GM19239 (cell line): ENCODE measurements at regions not wholly inside any gene's neighbourhood (a gene's known extent, or its start where the extent isn't known, plus 50 kb on each side); places are given as distances from the start of the nearest gene placed in this dataset.
"Not testable (repeated sequence)": the region's sequence is repeated elsewhere in the genome, so short reads cannot be mapped to it uniquely, and the experiment has no call there.

Experiments used
- DNase-seq: peaks from one replicate; pipeline ENCODE4 v3.0.0; 2011; ENCODE audit warnings: low spot score; ENCODE audit not compliant: insufficient read length
- FAIRE-seq: peaks from 2 replicates; lab custom pipeline; 2011; peaks lifted over from hg19 to GRCh38; lab: Jason Lieb, UNC

- FAIRE-seq (no peak), DNase-seq (no peak)
These were observed 131.4 kb upstream of the C11orf58 start for GRCh38 chr11:16606784-16607674.

GRCh38 chr11:16605894-16606783, 132.3 kb upstream of the C11orf58 start:
- DNase-seq (peak; percentile 87), FAIRE-seq (peak; percentile 86)

- FAIRE-seq, result no peak
These were observed 133.0 kb upstream of the C11orf58 start for GRCh38 chr11:16605389-16605893.

DNA sequence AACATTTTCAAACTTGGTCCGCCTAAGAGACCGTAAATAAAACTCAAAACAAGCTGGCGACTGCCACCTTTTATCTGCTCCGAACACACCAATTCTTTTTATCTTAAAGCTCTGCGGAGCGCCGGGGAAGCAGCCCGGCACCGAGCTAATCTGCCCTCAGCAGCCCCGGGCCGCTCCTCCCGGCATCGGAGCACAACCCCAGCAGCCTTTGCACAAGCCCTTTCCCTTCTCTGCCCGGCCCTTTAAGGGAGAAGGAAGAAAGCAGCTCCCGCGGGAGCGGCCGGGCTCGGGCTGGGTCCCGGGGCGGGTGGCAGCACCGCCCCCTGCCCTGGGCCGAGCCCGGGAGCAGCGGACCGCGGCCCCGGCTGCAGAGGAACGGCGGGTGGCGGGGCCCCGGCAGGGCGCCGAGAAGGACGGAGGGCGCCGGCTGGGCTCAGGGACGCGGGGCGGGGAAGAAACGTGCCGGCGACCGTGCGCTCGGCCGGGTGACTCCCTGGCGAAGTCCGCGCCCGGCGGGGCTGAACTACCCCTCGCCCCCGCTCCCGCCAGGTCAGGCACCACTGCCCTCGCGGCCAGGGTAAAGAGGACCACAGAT, 133.6 kb upstream of the C11orf58 start:
- DNase-seq (no peak), FAIRE-seq (no peak)

More at GRCh38 chr11:16605389-16605893, 133.0 kb upstream of the C11orf58 start:
- no peak for DNase-seq

DNA sequence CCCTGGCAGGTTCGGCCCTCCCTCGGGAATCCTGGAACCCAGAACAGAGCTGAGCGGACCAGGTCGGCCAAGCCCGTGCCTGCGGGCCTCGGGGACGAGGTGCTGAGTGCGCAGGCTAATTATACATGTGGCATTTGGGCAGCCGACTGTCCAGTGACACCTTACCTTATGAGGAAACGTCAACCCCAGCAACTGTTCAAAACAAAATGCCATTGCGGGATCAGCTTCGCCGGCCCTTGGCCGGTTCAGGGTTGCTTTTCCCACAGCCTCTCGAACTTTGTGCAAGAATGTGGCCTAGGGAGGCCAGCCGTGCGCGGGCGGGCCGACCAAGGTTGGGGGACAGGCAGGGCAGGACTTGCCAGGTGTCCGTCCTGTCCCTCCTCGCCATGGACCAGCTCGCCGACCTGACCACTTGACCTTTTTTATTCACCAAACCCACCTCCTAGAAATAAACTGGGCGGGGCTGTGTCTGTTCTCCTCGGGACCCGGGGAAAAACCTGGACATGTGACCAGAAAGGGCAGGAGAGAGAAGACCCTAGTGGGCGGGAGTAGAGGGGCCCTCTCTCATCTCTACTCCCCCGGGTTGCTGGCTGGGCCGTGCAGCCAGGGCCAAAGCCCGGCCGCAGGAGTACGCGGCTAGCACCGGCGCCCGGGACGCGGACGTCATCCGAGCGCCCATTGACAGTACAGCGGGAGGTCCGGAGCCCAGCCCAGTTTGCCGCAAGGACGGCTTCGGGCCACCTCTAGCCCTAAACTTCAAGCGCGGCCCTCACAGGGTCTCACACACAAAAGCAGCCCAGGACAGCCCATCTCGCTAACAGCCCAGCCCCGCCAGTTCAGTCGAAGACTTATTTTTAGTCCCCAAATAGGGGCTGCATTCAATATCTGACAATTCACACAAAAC, 134.3 kb upstream of the C11orf58 start:
- no peak for FAIRE-seq
- no peak for DNase-seq

DNA sequence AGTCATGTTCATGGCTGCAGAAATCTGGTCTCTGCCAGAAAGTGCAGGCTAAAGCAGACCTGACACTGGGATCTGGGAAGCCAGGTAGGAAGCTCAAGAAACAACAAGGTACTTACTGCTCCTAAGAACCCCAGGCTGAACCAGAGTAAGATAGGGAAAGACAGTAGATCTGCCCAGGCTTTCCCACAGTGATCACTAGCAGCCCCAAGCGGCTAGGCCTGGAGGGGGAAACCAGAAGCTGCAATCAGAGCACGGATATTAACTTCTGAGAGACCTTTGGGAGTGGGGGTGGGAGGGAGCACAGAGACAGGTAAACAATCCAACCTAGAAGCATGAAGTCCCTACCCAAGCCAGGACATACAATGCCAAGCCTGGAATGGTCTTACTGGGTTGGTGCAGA, 135.2 kb upstream of the C11orf58 start:
- FAIRE-seq (no peak), DNase-seq (no peak)

GRCh38 chr11:16598906-16599305, 139.5 kb upstream of the C11orf58 start:
- no peak for DNase-seq
- FAIRE-seq, result no peak

GRCh38 chr11:16598032-16598431, 140.4 kb upstream of the C11orf58 start:
- FAIRE-seq (no peak), DNase-seq (no peak)

GRCh38 chr11:16596231-16596630, 142.2 kb upstream of the C11orf58 start:
- FAIRE-seq, result no peak
- DNase-seq, result no peak

GRCh38 chr11:16591157-16591556, 147.3 kb upstream of the C11orf58 start:
- DNase-seq (no peak), FAIRE-seq (no peak)

DNA sequence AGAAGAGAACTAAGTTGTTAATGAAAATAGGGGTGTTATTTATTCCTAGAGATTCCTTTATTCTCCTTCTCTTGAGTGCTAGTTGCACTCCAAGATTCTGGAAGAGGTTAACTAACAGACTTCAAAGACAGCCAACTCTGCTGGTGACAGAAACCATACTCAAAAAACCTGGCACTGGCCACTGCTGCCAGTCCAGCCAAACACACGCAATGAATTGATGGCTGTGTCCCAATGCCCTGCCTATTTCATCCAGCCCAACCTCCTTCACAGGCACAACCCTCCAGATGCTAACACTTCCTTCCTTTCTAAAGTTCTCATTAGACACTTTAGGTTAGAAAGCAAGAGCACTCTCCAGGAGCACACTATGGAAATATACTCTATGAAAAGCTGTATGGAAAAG, 150.8 kb upstream of the C11orf58 start:
- FAIRE-seq (no peak), DNase-seq (no peak)

- FAIRE-seq, result no peak
- DNase-seq, result no peak
These were observed 153.9 kb upstream of the C11orf58 start for GRCh38 chr11:16584569-16584968.

GRCh38 chr11:16581078-16581477, 157.4 kb upstream of the C11orf58 start:
- DNase-seq, FAIRE-seq: not testable (repeated sequence)

GRCh38 chr11:16577490-16577889, 161.0 kb upstream of the C11orf58 start:
- DNase-seq (no peak), FAIRE-seq (no peak)

GRCh38 chr11:16574889-16575288, 163.6 kb upstream of the C11orf58 start:
- not testable (repeated sequence) for FAIRE-seq

DNA sequence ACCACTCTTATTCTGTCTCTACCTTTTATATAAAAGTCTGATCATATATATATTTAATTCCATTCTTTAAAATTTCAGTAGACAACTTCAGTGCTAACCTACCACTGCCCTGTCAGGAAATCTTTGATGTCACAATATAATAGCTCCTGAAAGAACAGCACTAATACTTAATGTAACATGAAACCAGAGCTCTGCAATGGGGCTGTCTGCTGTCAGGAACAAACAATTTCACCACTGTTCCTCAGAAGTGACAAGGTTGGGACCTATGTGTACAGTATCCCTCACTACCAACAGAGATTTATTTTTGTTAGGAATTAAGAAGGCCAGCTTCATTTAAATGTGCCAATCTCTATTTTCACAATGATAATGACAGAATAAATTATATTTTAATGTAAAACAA, 165.5 kb upstream of the C11orf58 start:
- DNase-seq (no peak), FAIRE-seq (no peak)

More at GRCh38 chr11:16574889-16575288, 163.6 kb upstream of the C11orf58 start:
- not testable (repeated sequence) for DNase-seq

DNA sequence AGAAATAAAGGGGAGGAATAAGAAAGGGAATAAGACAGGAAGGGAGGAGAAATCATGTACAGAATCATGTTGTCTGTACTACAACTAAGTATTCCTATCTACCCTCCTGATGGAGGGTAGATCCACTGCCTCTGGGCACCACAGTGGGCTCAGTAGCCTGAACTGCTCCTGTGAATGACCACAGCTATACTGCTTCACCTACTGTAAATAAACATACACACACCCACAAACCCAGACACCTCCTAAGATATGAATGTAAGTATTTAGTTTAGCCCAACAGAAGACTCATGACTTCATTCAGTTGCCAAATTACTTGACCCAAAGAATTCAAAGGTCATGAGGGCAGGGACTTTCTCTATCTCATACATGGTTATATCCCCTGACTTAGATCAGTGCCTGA, 177.3 kb upstream of the C11orf58 start:
- no peak for DNase-seq
- no peak for FAIRE-seq

DNA sequence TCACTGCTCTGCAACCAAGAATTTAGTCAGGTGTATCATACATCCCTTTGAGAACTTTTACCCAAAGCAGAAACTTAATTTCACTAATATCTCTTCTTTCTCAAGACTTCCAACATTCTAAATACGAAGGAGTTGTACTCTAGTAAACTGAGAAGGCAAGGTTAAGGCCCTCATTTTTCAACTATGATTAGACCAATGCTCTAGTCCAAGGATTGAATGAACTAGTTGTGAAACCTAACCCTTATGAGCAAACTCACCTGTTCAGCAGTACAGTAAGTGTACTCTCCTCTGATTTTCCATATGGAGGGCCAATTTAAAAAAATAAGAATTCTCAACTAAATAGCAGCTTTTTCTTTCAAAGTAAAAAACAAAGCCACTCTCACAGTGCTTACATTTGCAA, 180.0 kb upstream of the C11orf58 start:
- no peak for FAIRE-seq
- DNase-seq, result no peak

DNA sequence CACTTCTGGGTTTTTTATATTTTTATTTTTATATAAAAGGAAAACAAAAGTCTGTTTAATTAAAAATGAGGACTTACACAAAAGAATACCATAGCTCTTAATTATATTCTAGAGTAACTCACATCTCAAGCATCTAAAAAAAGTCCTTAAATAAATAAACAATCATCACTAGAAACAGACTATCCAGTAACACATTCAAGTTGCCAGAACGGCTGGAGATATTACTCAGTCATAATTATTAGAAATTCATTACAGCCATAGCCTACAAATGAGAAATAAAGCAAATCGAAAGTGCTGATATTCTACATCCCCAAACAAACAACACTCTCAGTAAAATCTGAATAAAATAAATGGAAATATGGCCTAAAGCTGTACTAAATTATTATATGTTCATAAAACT, 182.5 kb upstream of the C11orf58 start:
- DNase-seq, result no peak
- FAIRE-seq, result no peak
